GM23338 (cell line): ENCODE measurements at regions not wholly inside any gene's neighbourhood (a gene's known extent, or its start where the extent isn't known, plus 50 kb on each side); places are given as distances from the start of the nearest gene placed in this dataset.

ENCODE experiments used
- CREB1 ChIP-seq: fragments of 250-450 bp; sonication (Bioruptor Pico); IDR thresholded peaks from 2 replicates; pipeline ENCODE4 v1.5.0; 2020; ENCODE audit warnings: low read depth, mild to moderate bottlenecking, moderate library complexity
- ETS1 ChIP-seq: IDR thresholded peaks from 2 replicates; pipeline ENCODE4 v1.6.1; 2016; ENCODE audit warnings: antibody characterized with exemption
- EZH2 ChIP-seq: fragments of 200-600 bp; sonication (generic); IDR thresholded peaks from one replicate; pipeline ENCODE4 v1.8.0; 2017; ENCODE audit warnings: antibody characterized with exemption, mild to moderate bottlenecking, low read depth; ENCODE audit not compliant: unreplicated experiment
- EZH2phosphoT487 ChIP-seq: fragments of 200-600 bp; sonication (generic); IDR thresholded peaks from one replicate; pipeline ENCODE4 v1.8.1; 2018; ENCODE audit warnings: antibody characterized with exemption; ENCODE audit not compliant: unreplicated experiment
- JUNB ChIP-seq: IDR thresholded peaks from one replicate; pipeline ENCODE4 v1.6.1; 2016; ENCODE audit warnings: antibody characterized with exemption; ENCODE audit not compliant: unreplicated experiment
- POLR2AphosphoS5 ChIP-seq: IDR thresholded peaks from 2 replicates; pipeline ENCODE4 v1.6.1; 2016; ENCODE audit warnings: antibody characterized with exemption, low read depth
- ZNF331 ChIP-seq: fragments of 250-450 bp; sonication (Bioruptor Pico); IDR thresholded peaks from 2 replicates; pipeline ENCODE4 v1.5.0; 2020; ENCODE audit warnings: low read depth, mild to moderate bottlenecking, moderate library complexity
- ZNF462 ChIP-seq: fragments of 250-450 bp; sonication (Bioruptor Pico); IDR thresholded peaks from 2 replicates; pipeline ENCODE4 v1.5.0; 2020; ENCODE audit warnings: mild to moderate bottlenecking, moderate library complexity
- TF ChIP-seq, protein P1 (sequence below), 2 experiments: fragments of 200-600 bp in 1 of 2; sonication (generic) in 1 of 2; conservative IDR thresholded peaks; 2 replicates each; pipeline versions ENCODE4 v1.5.1 to v1.6.1; 2016 to 2017; ENCODE audit warnings: antibody characterized with exemption in 2 of 2, low read depth in 2 of 2, mild to moderate bottlenecking in 2 of 2, moderate library complexity in 1 of 2
- TF ChIP-seq, protein P2 (sequence below): IDR thresholded peaks from one replicate; pipeline ENCODE4 v1.6.1; 2018; ENCODE audit warnings: antibody characterized with exemption; ENCODE audit not compliant: unreplicated experiment

- TF ChIP-seq, protein P1, sequence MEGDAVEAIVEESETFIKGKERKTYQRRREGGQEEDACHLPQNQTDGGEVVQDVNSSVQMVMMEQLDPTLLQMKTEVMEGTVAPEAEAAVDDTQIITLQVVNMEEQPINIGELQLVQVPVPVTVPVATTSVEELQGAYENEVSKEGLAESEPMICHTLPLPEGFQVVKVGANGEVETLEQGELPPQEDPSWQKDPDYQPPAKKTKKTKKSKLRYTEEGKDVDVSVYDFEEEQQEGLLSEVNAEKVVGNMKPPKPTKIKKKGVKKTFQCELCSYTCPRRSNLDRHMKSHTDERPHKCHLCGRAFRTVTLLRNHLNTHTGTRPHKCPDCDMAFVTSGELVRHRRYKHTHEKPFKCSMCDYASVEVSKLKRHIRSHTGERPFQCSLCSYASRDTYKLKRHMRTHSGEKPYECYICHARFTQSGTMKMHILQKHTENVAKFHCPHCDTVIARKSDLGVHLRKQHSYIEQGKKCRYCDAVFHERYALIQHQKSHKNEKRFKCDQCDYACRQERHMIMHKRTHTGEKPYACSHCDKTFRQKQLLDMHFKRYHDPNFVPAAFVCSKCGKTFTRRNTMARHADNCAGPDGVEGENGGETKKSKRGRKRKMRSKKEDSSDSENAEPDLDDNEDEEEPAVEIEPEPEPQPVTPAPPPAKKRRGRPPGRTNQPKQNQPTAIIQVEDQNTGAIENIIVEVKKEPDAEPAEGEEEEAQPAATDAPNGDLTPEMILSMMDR (conservative IDR thresholded peaks at IDR 0.05; ENCODE audit: low read depth in 2 of 2): no peak
- TF ChIP-seq EZH2 (no peak), ETS1 (no peak), JUNB (no peak), POLR2AphosphoS5 (no peak), CREB1 (CRISPR knock-in tag) (no peak), EZH2phosphoT487 (no peak), ZNF462 (CRISPR knock-in tag) (no peak), ZNF331 (no peak)
- TF ChIP-seq, protein P2, sequence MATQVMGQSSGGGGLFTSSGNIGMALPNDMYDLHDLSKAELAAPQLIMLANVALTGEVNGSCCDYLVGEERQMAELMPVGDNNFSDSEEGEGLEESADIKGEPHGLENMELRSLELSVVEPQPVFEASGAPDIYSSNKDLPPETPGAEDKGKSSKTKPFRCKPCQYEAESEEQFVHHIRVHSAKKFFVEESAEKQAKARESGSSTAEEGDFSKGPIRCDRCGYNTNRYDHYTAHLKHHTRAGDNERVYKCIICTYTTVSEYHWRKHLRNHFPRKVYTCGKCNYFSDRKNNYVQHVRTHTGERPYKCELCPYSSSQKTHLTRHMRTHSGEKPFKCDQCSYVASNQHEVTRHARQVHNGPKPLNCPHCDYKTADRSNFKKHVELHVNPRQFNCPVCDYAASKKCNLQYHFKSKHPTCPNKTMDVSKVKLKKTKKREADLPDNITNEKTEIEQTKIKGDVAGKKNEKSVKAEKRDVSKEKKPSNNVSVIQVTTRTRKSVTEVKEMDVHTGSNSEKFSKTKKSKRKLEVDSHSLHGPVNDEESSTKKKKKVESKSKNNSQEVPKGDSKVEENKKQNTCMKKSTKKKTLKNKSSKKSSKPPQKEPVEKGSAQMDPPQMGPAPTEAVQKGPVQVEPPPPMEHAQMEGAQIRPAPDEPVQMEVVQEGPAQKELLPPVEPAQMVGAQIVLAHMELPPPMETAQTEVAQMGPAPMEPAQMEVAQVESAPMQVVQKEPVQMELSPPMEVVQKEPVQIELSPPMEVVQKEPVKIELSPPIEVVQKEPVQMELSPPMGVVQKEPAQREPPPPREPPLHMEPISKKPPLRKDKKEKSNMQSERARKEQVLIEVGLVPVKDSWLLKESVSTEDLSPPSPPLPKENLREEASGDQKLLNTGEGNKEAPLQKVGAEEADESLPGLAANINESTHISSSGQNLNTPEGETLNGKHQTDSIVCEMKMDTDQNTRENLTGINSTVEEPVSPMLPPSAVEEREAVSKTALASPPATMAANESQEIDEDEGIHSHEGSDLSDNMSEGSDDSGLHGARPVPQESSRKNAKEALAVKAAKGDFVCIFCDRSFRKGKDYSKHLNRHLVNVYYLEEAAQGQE: no peak
Measured at GRCh38 chr3:153704115-153704514, 417.1 kb upstream of the ARHGEF26 start.
